NCI-H524 treated with DMSO at 0.1 percent for 48 hours (cell line): ENCODE measurements at regions not wholly inside any gene's neighbourhood (a gene's known extent, or its start where the extent isn't known, plus 50 kb on each side); places are given as distances from the start of the nearest gene placed in this dataset.

ENCODE experiments used
- DNase-seq: peaks from one replicate; lab custom pipeline; 2025; lab: John Stamatoyannopoulos, UW

GRCh38 chr4:27184508-27185155, 324.0 kb downstream of the STIM2 start:
- no peak for DNase-seq

- DNase-seq = no peak
Observed at GRCh38 chr4:27186710-27187109, 326.1 kb downstream of the STIM2 start.

DNA sequence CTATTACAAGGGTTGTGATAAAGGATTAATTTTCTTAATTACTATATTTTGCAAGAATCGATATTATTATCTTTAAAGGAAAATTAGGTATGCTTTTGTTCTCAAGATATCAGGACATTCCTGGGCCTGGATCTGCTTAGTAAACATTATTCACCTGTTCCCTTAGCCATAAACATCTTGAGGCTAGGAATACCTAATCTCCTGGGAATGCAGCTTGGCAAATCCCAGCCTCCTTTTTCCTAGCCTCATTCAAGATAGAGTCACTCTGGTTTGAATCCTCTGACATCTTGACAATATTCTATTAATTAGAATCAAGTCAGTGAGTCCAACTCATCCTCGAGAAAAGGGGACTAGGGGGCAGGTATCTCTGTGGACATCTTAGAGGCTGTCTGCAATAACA, 327.1 kb downstream of the STIM2 start:
- DNase-seq = no peak

GRCh38 chr4:27189683-27190082, 329.0 kb downstream of the STIM2 start:
- DNase-seq = no peak

GRCh38 chr4:27191592-27191991, 331.0 kb downstream of the STIM2 start:
- no peak for DNase-seq

DNA sequence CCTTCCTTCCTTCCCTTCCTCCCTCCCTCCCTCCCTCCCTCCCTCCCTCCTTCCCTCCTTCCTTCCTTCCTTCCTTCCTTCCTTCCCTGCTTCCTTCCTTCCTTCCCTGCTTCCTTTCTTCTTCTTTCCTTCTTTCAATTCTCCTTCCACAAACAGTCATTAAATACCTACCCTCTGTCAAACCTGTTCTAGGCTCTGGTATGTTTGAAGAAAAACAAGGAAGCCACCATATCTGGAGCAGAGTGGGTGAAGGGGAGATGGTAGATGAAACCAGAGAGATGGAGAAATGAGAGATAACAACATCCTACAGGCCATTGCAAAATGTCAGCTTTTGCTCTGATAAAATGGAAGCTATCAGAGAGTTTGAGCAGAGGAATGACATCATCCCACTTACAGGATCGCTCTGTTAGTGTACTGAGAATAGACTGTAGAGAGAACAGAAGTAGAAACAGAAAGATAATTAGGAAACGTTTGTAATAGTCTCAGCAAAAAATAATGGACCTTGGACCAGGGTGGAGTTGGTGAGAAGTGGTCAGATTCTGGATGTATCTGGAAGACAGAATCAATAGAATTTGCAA, 334.0 kb downstream of the STIM2 start:
- no peak for DNase-seq

DNA sequence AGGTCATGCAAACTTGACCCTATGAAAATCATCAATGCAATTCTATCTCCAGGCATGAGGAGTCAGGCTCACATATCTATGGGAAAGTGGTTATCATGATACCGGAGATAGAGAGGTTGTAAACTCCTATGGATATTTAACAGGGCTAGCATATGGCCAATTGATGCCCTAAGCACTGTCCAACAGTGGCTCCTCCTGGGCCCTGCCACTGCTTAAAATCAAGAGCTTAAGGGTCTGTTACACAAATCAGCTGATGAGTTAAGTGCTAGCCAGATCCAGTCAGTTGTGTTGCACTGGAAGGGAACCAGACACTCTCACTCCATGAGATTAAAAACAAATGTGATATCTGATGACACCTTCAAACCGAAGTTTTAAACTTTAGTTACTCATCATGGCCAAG, 337.6 kb downstream of the STIM2 start:
- DNase-seq = no peak

DNA sequence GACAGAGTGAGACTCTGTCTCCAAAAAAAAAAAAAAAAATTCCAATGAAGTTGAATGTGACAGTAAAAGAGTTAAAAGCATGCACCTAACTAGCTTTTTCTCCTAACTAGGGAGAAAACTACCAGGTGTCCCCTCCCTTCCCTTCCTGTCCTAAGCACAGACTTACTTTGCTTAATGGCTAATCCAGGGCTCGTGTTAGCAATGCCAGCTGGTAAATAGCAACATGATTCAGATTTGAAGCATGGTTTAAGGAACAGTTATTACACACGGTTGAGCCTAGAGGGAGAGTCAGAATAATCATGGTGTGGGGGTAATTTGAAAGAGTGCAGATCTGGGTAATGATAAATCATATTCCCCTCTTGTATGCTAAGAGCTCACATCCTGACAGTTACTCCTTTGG, 338.3 kb downstream of the STIM2 start:
- DNase-seq = no peak

DNA sequence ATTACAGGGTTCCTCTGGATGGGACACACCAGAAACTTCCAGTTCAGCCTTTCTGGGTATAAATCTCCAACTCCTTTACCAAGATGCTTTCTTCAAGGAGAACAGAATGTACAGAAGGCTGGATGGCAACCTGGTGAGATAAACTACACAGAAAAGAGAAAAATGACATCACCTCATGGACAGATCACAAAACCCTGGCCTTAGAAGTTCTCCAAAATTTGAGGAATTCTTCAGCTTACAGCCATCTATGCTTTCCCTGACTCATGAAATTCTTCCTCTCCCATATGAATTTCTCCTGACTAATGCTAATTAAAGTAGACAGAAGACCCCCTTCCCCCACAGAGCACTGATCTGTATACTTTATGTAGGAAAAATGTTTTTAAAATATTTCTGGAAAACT, 345.4 kb downstream of the STIM2 start:
- no peak for DNase-seq

- DNase-seq = no peak
Observed at GRCh38 chr4:27210956-27211355, 350.3 kb downstream of the STIM2 start.

- no peak for DNase-seq
Observed at GRCh38 chr4:27214010-27214409, 353.4 kb downstream of the STIM2 start.

DNA sequence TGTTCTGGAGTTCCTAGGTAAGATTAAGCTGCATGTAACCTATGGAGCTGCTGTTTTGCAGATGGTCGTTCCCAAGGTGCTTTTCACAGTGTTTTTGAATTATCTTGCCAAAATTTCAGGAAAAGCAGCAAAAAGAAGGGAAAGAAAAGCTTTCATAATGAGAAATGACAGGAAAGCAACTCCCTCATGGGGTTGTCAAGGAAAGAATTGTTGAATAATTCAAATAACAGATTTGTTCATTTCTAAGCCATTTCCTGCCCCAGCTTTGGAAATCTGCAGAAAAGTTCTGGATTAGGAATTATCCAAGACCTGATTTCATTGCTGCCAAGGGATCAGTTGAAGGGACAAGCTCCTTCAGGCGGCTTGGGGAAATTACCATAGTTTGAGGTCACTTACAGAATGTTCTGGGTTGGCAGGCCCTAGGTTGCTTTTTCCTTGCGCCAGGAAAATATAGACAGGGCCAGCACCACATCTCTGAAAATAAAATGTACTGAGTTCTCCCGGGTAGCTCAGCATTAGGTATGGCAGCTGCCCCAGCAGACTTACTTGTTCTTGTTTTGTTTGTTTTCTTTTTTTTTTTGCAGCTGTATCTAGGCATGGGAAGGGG, 354.7 kb downstream of the STIM2 start:
- no peak for DNase-seq

DNA sequence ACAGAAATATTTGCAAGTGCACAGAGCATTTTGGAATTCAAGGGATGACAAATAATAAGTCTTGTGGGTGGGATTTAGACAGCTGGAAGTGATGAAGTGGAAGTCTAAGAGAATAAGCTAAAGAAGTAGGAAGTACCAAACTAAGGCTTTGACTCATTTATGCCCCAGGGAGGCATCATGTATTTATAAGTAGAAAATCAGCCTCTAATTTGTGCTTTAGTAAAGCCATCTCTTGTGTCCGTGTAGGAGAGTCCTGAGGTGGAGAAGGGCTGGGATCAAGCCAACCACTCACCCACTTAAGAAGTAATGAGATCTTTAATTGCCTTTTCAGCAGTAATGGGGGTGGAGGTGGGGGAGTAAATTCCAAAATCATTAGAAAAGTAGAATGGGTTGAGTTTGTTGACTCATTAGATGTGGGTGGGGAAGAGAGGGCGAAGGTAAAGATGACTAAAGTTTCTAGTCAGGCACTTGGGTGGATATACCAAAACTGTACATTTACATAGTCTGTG, 356.7 kb downstream of the STIM2 start:
- no peak for DNase-seq

GRCh38 chr4:27218013-27218412, 357.4 kb downstream of the STIM2 start:
- no peak for DNase-seq

DNA sequence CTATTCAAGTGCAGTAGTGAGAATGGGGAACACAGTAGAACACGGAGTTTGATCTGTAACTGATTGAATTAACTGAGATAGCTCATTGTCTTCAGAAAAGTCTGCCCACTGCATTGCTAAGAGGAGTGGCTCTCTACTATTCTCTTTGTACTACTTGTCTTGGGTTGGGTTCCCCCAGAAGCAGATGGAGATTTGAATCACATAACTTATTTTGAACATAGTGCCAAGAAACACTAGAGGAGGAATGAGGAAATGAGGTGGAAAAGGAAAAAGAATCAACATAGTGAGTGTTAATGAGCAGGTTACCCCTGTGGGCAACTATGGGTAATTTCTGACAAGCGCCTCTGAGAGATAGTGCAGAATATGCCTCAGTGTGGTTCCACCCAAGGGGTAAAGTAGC, 362.7 kb downstream of the STIM2 start:
- no peak for DNase-seq

DNA sequence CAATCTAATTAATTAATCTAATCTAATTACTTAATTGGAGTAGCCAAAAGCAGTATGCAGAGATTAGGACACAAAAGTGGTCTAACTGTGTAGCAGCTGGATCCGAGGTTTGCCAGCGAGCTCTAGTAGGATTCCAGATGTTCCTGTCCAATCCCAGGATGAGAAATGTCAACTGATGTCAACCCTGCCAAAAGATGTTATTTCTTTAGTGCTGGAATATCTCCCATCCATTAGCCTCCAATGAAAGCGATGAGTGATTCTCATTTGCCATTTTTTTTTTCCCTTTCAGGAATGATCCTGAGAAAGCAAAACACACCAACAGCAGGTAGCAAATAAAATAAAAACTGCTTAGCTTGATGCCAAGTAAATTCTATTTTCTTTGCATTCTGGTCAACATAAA, 372.9 kb downstream of the STIM2 start:
- no peak for DNase-seq

DNA sequence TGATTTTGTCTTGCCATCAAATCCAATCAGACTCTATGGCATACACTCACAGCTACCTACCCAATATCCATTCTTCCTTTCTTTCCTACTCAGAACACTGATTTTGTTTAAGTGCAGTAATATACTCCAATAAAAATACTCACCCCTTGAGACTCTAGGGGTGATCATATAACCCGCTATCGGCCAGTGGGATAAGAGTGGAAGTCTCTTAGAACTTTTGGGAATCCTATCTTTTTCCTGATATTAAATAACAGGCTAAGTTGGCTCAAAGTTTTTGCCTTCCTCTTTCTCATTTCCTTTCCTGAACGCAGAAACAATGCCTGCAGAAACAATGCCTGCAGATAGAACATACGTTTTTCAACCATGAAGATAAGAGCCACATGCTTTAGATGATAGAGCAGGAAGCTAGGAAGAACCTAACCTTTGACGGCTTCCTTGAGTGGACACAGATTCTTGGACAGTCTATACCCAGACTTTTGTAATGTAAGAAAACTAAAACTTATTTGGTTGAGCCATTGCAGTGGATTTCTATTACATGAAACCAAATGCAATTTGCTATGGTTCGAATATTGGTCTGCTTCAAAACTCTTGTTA, 373.8 kb downstream of the STIM2 start:
- DNase-seq = no peak

DNA sequence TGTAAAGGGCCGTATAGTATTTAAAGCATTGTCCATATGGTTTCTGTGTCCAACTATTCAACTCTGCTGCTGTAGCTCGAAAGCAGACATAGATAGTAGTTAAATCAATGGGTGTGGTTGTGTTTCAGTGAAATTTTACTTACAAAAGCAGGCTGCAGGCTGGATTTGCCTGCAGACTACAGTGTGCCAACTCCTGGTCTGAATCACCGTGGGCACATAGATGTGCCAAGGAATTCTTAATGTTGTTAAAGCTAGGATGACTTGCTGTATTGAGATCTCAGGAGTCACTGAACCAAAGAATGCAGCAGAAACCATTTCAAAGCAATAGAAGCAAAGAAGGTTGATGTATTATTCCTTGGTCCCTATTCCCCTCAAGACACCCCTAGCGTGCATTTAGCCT, 379.0 kb downstream of the STIM2 start:
- no peak for DNase-seq

GRCh38 chr4:27242217-27242616, 381.6 kb downstream of the STIM2 start:
- no peak for DNase-seq

DNA sequence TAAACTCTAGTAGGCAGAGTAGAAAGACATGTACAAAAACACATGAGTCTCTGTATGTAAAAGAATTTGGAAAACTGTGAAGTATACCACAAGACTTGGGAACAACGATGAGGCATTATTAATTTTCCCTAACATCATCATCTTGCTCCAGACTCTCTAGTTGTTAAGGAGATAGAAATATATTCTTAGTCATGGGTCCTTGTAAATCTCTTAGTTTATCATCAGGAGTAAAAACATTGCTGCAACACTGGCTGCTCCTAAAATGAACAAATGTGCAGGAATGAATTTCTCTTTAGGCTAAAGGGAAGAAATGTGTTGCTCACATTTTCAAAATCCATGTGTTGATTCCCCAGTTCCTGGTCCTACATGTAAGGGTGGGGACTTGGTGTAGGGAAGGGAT, 384.6 kb downstream of the STIM2 start:
- DNase-seq = no peak

- DNase-seq = no peak
Observed at GRCh38 chr4:27248829-27249228, 388.2 kb downstream of the STIM2 start.

DNA sequence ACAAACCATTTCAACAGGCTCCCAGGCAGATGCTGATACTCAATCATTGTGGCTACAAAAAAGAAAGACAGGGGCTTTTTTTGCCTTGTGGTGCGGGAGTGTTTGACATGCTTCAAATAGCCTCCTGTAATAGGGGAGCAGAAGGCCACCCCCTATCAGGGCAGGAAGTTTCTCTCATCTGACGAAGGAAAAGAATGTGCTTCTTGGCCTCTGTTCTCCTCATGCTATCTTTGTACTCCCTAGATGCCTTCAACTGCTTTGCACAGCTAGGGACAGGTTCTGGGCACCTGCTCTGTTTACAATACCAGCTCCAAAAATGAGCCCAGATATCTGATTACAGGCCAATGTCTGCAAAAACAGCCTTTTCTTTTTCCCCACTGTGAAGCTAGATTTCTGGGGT, 391.1 kb downstream of the STIM2 start:
- DNase-seq = no peak

DNA sequence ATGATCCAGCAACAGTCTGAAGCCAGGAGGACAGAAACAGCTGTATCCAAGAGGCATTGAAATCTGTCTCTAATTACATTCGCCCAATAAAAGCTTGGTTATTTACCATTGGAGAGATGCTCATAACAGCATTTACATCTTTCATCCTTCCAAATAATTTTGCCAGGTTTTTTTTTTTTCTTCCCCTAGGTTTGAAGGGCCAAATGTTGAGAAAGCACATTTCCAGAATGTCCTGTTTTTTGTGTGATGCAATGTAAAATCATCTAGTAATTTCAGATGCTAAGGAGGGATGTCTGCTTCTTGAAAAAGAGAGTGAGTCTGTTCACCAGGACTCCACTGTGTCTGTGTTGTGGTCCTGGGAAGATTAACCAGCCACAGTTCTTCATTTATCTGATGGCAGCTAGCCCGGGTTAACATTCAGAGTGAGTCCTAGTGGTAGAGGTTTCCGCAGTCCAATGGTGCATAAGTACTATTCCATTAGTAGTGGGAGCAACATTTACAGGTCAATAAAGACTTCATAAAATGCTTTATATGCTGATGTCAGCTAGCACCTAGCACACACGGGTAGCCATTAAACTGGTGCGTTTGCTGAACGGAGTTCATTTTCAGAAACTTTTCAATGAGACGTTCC, 406.8 kb downstream of the STIM2 start:
- no peak for DNase-seq
